ENCODE measurements at regions not wholly inside any gene's neighbourhood (a gene's known extent, or its start where the extent isn't known, plus 50 kb on each side); places are given as distances from the start of the nearest gene placed in this dataset.
"Not testable (repeated sequence)": the region's sequence is repeated elsewhere in the genome, so short reads cannot be mapped to it uniquely, and the experiment has no call there.

GRCh38 chr18:7178568-7178967 lies 52.3 kb upstream of the LRRC30 start:
- not testable (repeated sequence) for DNase-seq

- DNase-seq, result peak; percentile 90
These were observed 53.7 kb upstream of the LRRC30 start for GRCh38 chr18:7177116-7177744.

GRCh38 chr18:7174344-7175095 lies 56.4 kb upstream of the LRRC30 start:
- DNase-seq, result peak; percentile 55

GRCh38 chr18:7173216-7173615 lies 55.6 kb upstream of the LAMA1 start:
- no peak for DNase-seq

- DNase-seq, result no peak
These were observed 55.0 kb upstream of the LAMA1 start for GRCh38 chr18:7172611-7173010.

GRCh38 chr18:7170292-7170691 lies 52.7 kb upstream of the LAMA1 start:
- DNase-seq, result no peak

- no peak for DNase-seq
These were observed 52.0 kb upstream of the LAMA1 start for GRCh38 chr18:7169601-7170000.

GRCh38 chr18:7168408-7168807 lies 50.8 kb upstream of the LAMA1 start:
- DNase-seq, result no peak
